HG03159 (cell line): ENCODE measurements at regions not wholly inside any gene's neighbourhood (a gene's known extent, or its start where the extent isn't known, plus 50 kb on each side); places are given as distances from the start of the nearest gene placed in this dataset.

Experiments
- ATAC-seq: cut with Tn5 transposase; IDR thresholded peaks from one replicate; pipeline ENCODE4 v1.9.1; 2021; ENCODE audit warnings: mild to moderate bottlenecking, moderate library complexity; ENCODE audit not compliant: unreplicated experiment

DNA sequence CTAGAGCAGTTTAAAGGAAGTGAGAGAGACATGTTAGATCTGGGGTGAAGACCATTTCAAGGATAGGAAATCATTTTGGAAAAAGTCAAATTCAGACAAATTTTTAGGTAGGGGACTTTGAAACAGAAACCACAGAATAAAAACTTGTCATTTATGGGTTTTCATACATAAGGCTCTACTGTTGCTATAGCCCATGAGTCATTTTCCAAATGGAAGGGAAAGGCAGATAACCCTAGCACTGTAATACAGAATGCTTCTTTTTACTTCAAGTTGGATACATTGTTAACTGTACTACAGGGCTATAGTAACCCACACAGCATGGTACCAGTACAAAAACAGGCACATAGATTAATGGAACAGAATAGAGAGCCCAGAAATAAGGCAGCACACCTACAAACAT lies 455.4 kb downstream of the EBF1 start:
- ATAC-seq = no peak

DNA sequence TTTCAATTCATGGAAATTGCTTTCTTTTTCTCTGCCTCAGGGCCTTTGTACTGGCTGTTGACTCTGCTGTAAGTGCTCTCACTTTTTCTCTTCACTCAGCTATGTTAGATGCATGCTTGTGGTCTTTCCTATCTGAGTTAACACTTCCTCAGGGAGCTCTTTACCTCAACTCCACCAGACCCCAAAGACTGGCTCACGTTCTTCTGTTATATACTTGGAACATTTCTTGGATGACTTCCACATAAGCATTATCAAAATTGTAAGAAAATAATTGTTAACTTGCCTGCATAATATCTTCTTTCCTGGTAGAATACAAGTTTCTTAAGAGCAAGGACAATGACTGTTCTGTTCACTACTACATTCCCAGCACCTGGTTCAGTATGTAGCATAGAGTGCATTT lies 455.9 kb downstream of the EBF1 start:
- no peak for ATAC-seq

DNA sequence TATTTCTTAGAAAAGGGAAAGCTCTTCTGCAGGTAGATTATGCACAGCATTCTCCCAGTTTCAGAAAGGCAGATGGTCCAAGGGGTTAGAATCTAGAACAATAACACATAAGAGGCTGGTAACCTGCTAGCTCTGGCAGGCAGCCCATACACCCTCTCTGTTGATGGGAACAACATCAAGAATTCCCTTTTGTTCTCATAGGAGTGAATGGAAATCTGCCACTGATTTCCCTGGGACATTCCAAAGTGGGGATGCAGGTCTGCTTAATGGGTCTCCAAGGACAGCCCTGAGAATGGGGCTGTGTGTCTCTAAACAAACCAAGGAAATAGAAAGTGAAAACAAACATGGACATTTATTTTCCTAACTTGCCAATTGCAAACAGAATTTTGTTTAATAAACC lies 456.8 kb downstream of the EBF1 start:
- ATAC-seq = no peak

GRCh38 chr5:158641016-158641415 lies 458.7 kb downstream of the EBF1 start:
- no peak for ATAC-seq

GRCh38 chr5:158640593-158640980 lies 459.1 kb downstream of the EBF1 start:
- no peak for ATAC-seq

DNA sequence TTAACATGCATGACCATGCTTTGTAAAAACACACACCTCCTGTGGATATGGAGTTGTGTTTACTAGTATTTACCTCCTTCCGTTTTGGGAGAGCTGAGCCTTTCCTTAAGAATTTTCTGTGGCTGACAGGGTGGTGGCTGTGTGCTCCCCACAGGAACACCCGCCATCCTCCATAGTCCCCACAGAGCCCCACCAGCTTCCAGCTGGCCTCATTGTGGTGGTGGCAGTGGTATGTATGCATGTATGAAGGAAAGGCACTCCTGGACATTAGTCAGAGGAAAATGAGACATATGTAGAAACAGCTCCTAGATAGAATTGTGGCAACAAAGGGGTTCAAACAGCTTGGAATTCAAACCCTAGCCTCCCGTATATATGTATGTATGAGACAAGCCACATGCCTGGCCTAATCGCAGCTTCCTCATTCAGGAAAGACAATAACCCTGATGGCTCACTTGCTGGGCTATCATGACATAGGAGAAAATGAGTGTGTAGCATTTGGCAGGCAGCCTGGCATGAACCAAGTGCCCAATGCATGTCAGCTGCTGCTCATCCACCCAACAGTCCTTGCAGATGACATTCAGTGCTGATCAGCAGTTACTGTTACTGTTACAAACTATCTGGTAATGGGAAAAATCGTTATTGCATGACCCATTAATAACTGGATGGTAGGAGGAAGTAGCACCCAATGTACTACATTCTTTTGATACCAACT lies 459.7 kb downstream of the EBF1 start:
- no peak for ATAC-seq

DNA sequence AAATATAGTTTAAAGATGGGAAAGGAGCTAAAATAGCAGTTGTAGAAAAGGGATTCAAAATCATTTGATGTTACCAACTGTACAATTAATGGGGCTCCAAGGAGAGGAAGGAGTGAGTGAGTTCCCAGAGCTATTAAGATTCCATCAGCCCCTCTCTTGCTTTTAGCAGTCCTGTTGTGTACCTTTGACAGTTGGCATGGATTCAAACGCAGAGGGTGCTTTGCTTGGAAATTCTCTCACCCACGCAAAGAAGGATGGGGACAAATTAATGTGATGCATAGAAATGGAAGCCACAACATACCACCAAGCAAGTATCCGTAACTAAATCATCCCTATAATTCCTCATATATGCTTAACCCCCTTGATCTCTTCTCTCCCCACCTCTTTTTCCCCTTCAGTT lies 461.3 kb downstream of the EBF1 start:
- ATAC-seq = no peak

DNA sequence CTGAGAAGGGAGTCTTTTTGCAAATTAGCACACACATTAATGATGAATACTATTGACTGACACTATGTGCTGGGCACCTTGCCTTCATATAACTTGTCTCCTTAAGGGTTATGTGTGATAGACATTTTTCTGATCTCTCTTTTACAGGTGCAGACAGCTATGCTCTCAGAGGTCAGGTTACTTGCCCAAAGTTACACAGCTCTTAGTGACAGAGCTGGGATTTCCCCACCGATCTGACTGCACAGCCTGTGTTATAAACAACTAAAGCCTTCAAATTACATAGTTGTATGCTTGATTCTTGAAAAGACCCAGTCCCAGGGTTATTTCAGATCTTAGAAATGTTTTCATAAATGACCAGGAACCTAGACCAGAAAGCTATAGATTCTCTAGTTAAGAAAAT lies 462.7 kb downstream of the EBF1 start:
- no peak for ATAC-seq

DNA sequence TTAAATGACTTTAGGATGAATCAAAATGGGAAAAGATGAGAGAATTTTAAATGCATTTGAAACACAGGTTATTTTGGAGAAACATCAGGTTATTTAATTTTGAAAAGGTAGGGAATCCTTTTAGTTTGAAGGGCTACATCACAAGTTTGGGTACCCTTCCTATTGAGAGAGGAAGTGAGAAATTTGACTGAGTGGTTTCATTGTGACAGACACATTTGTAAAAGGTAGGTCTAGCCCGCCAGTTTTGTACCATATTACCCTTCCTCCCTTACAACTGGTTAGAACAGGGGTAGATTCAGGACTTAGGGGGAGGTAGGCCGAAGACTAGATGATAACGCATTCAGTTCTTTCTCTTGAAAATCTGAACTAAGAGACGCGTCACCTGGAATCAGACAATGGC lies 464.2 kb downstream of the EBF1 start:
- ATAC-seq = no peak

- ATAC-seq = no peak
Observed at GRCh38 chr5:158634714-158635113, 465.0 kb downstream of the EBF1 start.

DNA sequence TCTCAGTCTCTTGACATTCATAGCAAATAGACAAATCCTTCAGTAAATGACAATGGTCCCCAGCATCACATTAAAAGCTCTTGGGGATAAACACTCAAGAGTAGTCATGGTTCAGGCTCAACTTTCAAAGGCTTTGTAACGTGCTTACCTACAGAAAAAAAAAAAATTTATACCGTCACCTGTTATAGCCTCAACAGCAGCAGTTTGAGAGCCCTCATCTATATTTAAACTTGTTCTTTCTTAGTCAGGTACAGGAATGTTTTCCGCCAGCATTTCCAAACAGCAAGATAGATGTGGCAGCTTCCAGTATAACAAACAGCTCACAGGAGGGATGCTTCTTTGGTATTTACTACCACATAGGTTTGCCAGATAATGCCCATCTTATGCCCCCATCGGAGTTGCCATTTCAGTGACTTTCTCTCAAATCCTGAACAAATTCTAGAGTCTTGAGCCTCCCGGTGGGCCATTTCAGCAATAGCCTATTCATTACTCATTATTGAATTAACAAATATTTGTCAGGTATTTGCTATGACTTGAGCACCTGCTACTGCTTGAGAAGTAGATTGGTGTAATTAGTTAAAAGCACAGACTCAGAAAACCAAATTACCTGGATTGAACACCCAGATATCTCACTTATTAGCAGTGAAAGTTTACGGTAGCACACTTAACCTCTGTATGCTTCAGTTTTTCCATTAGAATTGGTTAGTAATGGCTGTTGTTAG lies 470.0 kb downstream of the EBF1 start:
- ATAC-seq = no peak

DNA sequence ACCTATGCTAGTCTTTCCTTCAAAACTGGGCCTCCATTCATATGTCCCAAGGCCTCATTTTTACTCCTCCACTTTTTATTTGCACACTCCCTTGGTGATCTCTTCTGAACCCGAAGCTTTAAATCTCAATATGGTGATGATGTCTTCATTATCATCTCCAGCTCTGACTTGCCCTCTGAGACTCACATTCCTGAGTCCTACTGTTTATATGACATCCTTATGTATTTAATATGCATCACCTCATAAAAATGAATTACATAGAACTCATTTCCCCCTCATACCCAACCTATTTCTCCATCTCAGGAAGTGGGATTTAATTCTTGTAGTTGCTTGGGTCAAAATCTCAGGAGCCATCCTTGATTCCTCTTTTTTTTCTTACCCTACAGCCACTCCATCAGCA lies 473.0 kb downstream of the EBF1 start:
- ATAC-seq = no peak

DNA sequence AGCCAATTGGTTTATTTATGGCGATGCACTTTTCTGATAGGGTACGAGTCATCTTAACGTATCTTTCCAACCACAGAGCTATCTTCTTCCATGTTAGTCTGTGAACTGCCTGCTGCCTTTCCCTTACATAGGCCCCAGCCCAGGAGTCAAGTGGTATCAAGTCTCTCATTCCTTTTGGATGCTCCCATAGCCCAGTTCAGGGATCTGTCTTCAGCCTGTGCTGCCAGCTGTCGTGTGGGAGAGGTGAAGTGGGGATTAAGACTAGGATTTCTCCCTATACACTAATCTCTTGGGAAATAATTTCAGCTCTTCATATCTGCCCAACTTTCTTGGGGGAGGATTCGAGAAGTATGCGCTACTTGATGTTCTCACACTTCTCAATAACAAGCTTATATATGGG lies 475.7 kb downstream of the EBF1 start:
- no peak for ATAC-seq

GRCh38 chr5:158621391-158621790 lies 478.3 kb downstream of the EBF1 start:
- ATAC-seq = no peak

- no peak for ATAC-seq
Observed at GRCh38 chr5:158619083-158619788, 480.5 kb downstream of the EBF1 start.

- ATAC-seq = no peak
Observed at GRCh38 chr5:158618256-158618655, 481.5 kb downstream of the EBF1 start.

DNA sequence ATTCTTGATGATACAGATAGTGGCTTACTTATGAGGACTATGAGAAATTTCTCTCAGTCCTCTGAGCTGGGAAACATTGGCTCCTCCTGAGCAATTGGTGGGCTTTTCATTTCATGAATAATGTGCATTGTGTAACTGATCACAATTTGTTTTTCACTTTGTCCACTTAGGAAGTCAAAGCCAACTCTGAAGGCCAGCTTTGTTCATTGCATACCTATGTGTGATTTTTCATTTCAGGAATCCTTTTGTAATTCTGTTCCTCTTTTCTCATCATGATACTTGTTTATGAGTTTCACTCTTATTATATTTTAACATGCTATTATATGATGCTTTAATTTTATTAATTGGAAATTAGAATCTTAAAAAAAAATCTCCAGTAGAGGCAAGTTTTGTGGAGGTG lies 483.0 kb downstream of the EBF1 start:
- ATAC-seq = no peak

DNA sequence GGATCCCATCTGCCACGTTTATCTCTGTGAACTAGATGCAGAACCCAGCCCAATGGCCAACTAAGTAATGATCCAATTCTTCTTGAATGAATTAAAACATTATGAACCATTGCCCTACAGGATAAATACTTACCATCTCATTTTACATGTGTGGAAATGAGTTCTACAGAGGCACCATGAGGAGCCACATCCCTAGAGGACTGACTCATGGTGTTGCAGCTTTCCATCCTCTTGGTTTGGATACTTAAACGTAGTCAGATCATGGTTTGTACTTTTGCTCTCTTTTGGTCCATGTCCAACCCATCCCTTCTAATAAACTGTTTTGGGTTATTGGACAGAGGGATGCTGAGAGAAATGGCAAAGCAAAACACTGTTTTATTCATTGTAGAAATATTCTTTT lies 484.8 kb downstream of the EBF1 start:
- ATAC-seq = no peak

GRCh38 chr5:158611581-158611980 lies 488.1 kb downstream of the EBF1 start:
- no peak for ATAC-seq

- ATAC-seq = no peak
Observed at GRCh38 chr5:158610051-158610415, 489.7 kb downstream of the EBF1 start.

DNA sequence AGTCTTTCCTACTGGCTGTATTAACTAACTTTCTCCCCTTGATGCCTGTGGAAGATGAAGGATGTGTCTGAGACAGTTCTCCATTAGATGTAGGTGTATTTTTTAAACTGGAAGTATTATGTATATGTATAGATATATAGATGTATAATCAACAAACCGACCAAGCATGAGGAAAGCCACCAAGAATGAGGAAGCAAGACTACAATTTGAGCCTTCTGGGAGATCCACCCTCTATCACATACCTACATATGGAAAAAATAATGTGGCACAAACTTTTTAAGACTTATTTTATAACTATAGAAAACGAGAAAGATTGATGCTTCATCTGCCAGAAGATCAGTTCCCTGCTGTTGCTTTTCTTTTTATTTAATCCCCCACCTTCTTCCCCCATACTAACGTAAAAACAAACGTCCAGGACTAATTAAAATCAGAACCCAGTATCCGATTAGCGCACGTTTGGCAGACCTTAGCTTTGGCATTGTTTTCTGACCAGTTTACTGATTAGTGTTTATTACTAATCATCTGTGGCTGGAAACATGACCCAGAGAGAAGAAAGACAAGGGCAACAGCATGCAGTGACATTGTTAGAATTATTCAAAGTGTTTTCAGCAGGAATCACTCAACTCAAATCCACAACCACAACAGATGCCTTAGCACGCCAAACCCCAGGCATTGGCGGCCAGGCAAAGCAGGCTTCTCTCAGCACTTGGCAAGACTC lies 490.2 kb downstream of the EBF1 start:
- no peak for ATAC-seq

DNA sequence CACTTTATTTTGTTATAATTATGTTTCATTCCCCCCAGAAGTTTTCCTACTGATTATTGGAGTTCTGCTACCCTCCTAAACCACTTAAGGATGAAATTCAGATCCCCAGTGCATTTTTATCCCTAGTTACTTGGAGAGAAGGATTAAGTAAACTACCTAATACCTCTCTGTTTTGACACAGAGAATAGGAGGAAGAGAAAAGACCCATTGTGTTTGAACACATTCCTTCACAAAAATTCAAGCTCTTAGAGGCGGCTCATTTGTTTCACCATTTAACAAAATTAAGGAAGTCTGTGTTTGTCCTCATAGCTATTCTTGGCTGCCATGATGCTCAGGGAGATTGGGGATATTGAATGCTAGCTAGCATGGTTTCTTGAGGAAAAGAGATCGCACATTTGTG lies 492.6 kb downstream of the EBF1 start:
- ATAC-seq = no peak
